Stimulated activated CD4-positive, alpha-beta T cell treated with anti-CD3 and anti-CD28 coated beads, Interleukin-1b, Interleukin-23, amount 100 ng/mL, for 48 hours (primary cell): ENCODE measurements at regions not wholly inside any gene's neighbourhood (a gene's known extent, or its start where the extent isn't known, plus 50 kb on each side); places are given as distances from the start of the nearest gene placed in this dataset.
A peak's percentile ranks its signal among the peaks of the same experiment; 100 is the strongest.
"Not testable (repeated sequence)": the region's sequence is repeated elsewhere in the genome, so short reads cannot be mapped to it uniquely, and the experiment has no call there.

Experiments used
- DNase-seq: peaks from one replicate; pipeline ENCODE4 v3.0.0-alpha.2; 2020

- DNase-seq = no peak
Measured at GRCh38 chrY:19042984-19043442, 269.5 kb upstream of the HSFY2 start.

GRCh38 chrY:19042306-19042958 lies 268.9 kb upstream of the HSFY2 start:
- no peak for DNase-seq

GRCh38 chrY:19026631-19027030 lies 253.1 kb upstream of the HSFY2 start:
- no peak for DNase-seq

- DNase-seq = no peak
Measured at GRCh38 chrY:19023934-19024333, 250.4 kb upstream of the HSFY2 start.

- no peak for DNase-seq
Measured at GRCh38 chrY:19020193-19020592, 246.7 kb upstream of the HSFY2 start.

- no peak for DNase-seq
Measured at GRCh38 chrY:19016990-19017389, 243.5 kb upstream of the HSFY2 start.

GRCh38 chrY:19015854-19016253 lies 242.3 kb upstream of the HSFY2 start:
- peak; percentile 1 for DNase-seq

GRCh38 chrY:19015213-19015612 lies 241.7 kb upstream of the HSFY2 start:
- DNase-seq = no peak

- no peak for DNase-seq
Measured at GRCh38 chrY:19012985-19013384, 239.4 kb upstream of the HSFY2 start.

GRCh38 chrY:19011605-19012090 lies 238.1 kb upstream of the HSFY2 start:
- DNase-seq = no peak

- no peak for DNase-seq
Measured at GRCh38 chrY:19006234-19006633, 232.7 kb upstream of the HSFY2 start.

GRCh38 chrY:19005579-19005978 lies 232.0 kb upstream of the HSFY2 start:
- DNase-seq = no peak

- DNase-seq = no peak
Measured at GRCh38 chrY:18997635-18998240, 224.2 kb upstream of the HSFY2 start.

- DNase-seq = no peak
Measured at GRCh38 chrY:18993480-18993879, 219.9 kb upstream of the HSFY2 start.

- DNase-seq = not testable (repeated sequence)
Measured at GRCh38 chrY:18992684-18993083, 219.1 kb upstream of the HSFY2 start.

GRCh38 chrY:18989356-18989755 lies 215.8 kb upstream of the HSFY2 start:
- DNase-seq = no peak

GRCh38 chrY:18966001-18966400 lies 192.5 kb upstream of the HSFY2 start:
- DNase-seq = no peak

GRCh38 chrY:18958846-18959245 lies 185.3 kb upstream of the HSFY2 start:
- no peak for DNase-seq

GRCh38 chrY:18951657-18952435 lies 178.3 kb upstream of the HSFY2 start:
- DNase-seq = no peak

GRCh38 chrY:18951019-18951418 lies 177.5 kb upstream of the HSFY2 start:
- no peak for DNase-seq

- DNase-seq = no peak
Measured at GRCh38 chrY:18936831-18937230, 163.3 kb upstream of the HSFY2 start.

- DNase-seq = no peak
Measured at GRCh38 chrY:18919256-18919655, 145.7 kb upstream of the HSFY2 start.

GRCh38 chrY:18912846-18913245 lies 139.3 kb upstream of the HSFY2 start:
- DNase-seq = no peak

GRCh38 chrY:18909846-18910245 lies 136.3 kb upstream of the HSFY2 start:
- no peak for DNase-seq
